Suprapubic skin (tissue), 4 donors: ENCODE measurements at regions not wholly inside any gene's neighbourhood (a gene's known extent, or its start where the extent isn't known, plus 50 kb on each side); places are given as distances from the start of the nearest gene placed in this dataset.

Source experiments
- CTCF ChIP-seq, 2 donors: fragments of 200-600 bp in 1 of 2; fragments of 450-650 bp in 1 of 2; sonication (generic) in 1 of 2; IDR thresholded peaks; one replicate each; pipeline ENCODE4 v1.5.1; 2016 to 2019; ENCODE audit warnings: antibody characterized with exemption in 2 of 2, mild to moderate bottlenecking in 1 of 2, moderate library complexity in 1 of 2
- EP300 ChIP-seq: sonication (generic); formaldehyde crosslinking; IDR thresholded peaks from one replicate; pipeline ENCODE4 v1.6.1; 2017; ENCODE audit warnings: antibody characterized with exemption
- POLR2A ChIP-seq, 2 donors: fragments of 450-650 bp; IDR thresholded peaks; one replicate each; pipeline ENCODE4 v1.6.1; 2017; ENCODE audit warnings: antibody characterized with exemption in 2 of 2, mild to moderate bottlenecking in 2 of 2, moderate library complexity in 2 of 2
- POLR2AphosphoS5 ChIP-seq, 3 donors: sonication (generic); formaldehyde crosslinking; IDR thresholded peaks; one replicate each; pipeline ENCODE4 v1.6.1; 2017; ENCODE audit warnings: antibody characterized with exemption in 3 of 3

- TF ChIP-seq CTCF (IDR thresholded peaks at IDR 0.05) (no peak), POLR2AphosphoS5 (IDR thresholded peaks at IDR 0.05) (no peak), POLR2A (IDR thresholded peaks at IDR 0.05) (no peak), EP300 (no peak)
Measured at GRCh38 chr3:88691081-88691480, 416.3 kb upstream of the EPHA3 start.
